ENCODE measurements at regions not wholly inside any gene's neighbourhood (a gene's known extent, or its start where the extent isn't known, plus 50 kb on each side); places are given as distances from the start of the nearest gene placed in this dataset.

DNA sequence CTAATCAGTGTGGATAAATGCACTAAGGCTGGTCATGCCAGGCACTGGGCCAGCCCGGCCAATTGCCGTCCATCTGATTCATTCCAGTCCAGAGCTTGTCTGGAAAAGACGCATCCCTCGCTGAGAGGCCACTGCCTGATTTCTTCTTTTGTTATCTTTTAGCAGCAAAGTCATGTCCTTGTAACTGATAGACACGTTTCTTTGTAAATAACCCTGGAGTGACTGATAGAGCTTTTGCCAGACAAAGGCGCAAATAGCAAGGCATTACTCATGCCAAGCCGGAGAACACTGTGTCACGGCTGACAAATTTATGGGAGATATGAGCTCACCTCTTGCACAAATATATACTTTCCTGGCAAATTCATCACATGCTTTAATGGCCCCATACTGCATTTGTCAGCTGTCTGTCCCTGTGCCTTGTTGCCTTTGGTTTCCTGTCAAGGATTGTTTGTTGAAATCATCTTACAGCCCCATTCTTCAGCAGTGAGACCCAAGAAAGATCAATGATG lies 164.4 kb downstream of the ETAA1 start:
- no peaks in the 10 kb centered on the region for H3K36me3 ChIP-seq (ENCODE audit: insufficient read depth, low read length, poor library complexity, severe bottlenecking)
- intact Hi-C loops (cut with micrococcal nuclease; ENCODE audit: unreplicated experiment), result no loop called here
- ChIA-PET CTCF (no interaction called here), POLR2A (ENCODE audit: low non-redundant PET) (no interaction called here)
- BruUV-seq (replicated peaks), result no TSS peak
- no peak overlapping the region for H3K4me3 ChIP-seq (ENCODE audit: low read depth, low read length, poor library complexity, severe bottlenecking)
- TF ChIP-seq EZH2 (IDR thresholded peaks at IDR 0.05; ENCODE audit: borderline replicate concordance, low read depth, low read length, poor library complexity, severe bottlenecking), result no peak
- TF ChIP-seq, protein P1, sequence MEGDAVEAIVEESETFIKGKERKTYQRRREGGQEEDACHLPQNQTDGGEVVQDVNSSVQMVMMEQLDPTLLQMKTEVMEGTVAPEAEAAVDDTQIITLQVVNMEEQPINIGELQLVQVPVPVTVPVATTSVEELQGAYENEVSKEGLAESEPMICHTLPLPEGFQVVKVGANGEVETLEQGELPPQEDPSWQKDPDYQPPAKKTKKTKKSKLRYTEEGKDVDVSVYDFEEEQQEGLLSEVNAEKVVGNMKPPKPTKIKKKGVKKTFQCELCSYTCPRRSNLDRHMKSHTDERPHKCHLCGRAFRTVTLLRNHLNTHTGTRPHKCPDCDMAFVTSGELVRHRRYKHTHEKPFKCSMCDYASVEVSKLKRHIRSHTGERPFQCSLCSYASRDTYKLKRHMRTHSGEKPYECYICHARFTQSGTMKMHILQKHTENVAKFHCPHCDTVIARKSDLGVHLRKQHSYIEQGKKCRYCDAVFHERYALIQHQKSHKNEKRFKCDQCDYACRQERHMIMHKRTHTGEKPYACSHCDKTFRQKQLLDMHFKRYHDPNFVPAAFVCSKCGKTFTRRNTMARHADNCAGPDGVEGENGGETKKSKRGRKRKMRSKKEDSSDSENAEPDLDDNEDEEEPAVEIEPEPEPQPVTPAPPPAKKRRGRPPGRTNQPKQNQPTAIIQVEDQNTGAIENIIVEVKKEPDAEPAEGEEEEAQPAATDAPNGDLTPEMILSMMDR (conservative IDR thresholded peaks at IDR 0.05; ENCODE audit: low read depth, low read length), result no peak
- DNase-seq (ENCODE audit: low spot score), result no peak
- H3K27ac ChIP-seq (ENCODE audit: low read depth, low read length, poor library complexity, severe bottlenecking), result no peak overlapping the region
- no peaks in the 10 kb centered on the region for H3K9me3 ChIP-seq (ENCODE audit: low read depth, low read length, poor library complexity, severe bottlenecking)
- H3K27me3 ChIP-seq (replicated peaks; ENCODE audit: insufficient read depth, low read depth, low read length, poor library complexity), result no peaks in the 10 kb centered on the region
- H3K4me1 ChIP-seq (ENCODE audit: insufficient read depth, low read length, poor library complexity, severe bottlenecking), result no peaks in the 10 kb centered on the region

DNA sequence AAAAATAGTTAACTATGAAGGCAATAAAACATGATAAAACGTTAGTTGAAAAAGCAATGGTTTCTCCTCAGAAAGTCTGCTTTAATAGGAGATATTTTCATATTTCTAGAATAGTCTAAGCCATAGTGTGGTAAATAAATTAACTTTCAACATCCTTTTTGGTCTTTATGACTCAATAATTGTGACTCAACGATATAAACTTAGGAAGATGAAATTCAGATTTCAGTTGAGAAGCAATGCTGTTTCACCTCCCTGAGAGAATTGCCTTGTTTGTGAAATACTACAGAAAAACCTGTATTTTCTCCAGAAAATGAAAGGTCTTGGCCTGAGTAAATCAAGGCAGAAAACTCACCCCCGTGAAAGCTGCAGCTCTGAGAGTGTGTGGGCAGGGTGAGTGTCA lies 166.9 kb downstream of the ETAA1 start:
- H3K4me1 ChIP-seq (ENCODE audit: insufficient read depth, low read length, poor library complexity, severe bottlenecking), result no peaks in the 10 kb centered on the region
- no peaks in the 10 kb centered on the region for H3K9me3 ChIP-seq (ENCODE audit: low read depth, low read length, poor library complexity, severe bottlenecking)
- no peak overlapping the region for H3K4me3 ChIP-seq (ENCODE audit: low read depth, low read length, poor library complexity, severe bottlenecking)
- no peak for TF ChIP-seq EZH2 (IDR thresholded peaks at IDR 0.05; ENCODE audit: borderline replicate concordance, low read depth, low read length, poor library complexity, severe bottlenecking)
- TF ChIP-seq, protein P1 (conservative IDR thresholded peaks at IDR 0.05; ENCODE audit: low read depth, low read length), result no peak
- BruUV-seq (replicated peaks), result no TSS peak
- CTCF ChIA-PET, result no interaction called here
- POLR2A ChIA-PET (ENCODE audit: low non-redundant PET), result no interaction called here
- DNase-seq (ENCODE audit: low spot score), result no peak
- H3K27ac ChIP-seq (ENCODE audit: low read depth, low read length, poor library complexity, severe bottlenecking), result no peak overlapping the region
- intact Hi-C loops (cut with micrococcal nuclease; ENCODE audit: unreplicated experiment), result no loop called here
- no peaks in the 10 kb centered on the region for H3K27me3 ChIP-seq (replicated peaks; ENCODE audit: insufficient read depth, low read depth, low read length, poor library complexity)
- no peaks in the 10 kb centered on the region for H3K36me3 ChIP-seq (ENCODE audit: insufficient read depth, low read length, poor library complexity, severe bottlenecking)

DNA sequence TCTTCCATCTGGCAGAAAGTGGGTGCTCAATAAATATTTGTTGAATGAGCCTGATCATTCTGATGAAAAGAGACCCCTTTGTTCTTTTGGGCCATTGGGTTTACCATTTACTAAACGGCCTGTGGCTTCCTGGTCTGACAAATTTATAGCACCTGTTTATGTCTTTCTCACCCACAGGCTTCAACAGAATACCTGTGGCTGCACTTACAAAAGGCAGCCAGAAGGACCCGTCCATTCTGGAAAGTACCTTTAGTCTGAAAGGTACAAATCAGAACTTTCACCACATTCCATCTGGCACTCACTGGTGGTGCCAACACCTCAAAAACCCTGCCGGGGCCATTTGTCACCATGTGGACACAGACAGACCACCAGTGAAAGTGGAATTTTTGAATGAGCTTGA lies 167.5 kb downstream of the ETAA1 start:
- POLR2A ChIA-PET (ENCODE audit: low non-redundant PET), result no interaction called here
- no TSS peak for BruUV-seq (replicated peaks)
- CTCF ChIA-PET, result no interaction called here
- intact Hi-C loops (cut with micrococcal nuclease; ENCODE audit: unreplicated experiment), result no loop called here
- Histone ChIP-seq H3K4me3 (ENCODE audit: low read depth, low read length, poor library complexity, severe bottlenecking) (no peak overlapping the region), H3K9me3 (ENCODE audit: low read depth, low read length, poor library complexity, severe bottlenecking) (no peaks in the 10 kb centered on the region), H3K4me1 (ENCODE audit: insufficient read depth, low read length, poor library complexity, severe bottlenecking) (no peaks in the 10 kb centered on the region), H3K27me3 (replicated peaks; ENCODE audit: insufficient read depth, low read depth, low read length, poor library complexity) (no peaks in the 10 kb centered on the region), H3K36me3 (ENCODE audit: insufficient read depth, low read length, poor library complexity, severe bottlenecking) (no peaks in the 10 kb centered on the region), H3K27ac (ENCODE audit: low read depth, low read length, poor library complexity, severe bottlenecking) (no peak overlapping the region)
- TF ChIP-seq EZH2 (IDR thresholded peaks at IDR 0.05; ENCODE audit: borderline replicate concordance, low read depth, low read length, poor library complexity, severe bottlenecking), result no peak
- TF ChIP-seq, protein P1 (conservative IDR thresholded peaks at IDR 0.05; ENCODE audit: low read depth, low read length), result no peak
- DNase-seq (ENCODE audit: low spot score), result no peak
